Activated CD4-positive, alpha-beta T cell treated with anti-CD3 and anti-CD28 coated beads, Interleukin-2, amount 50 U/mL, for 48 hours (primary cell): ENCODE measurements at regions not wholly inside any gene's neighbourhood (a gene's known extent, or its start where the extent isn't known, plus 50 kb on each side); places are given as distances from the start of the nearest gene placed in this dataset.

Experiments used
- DNase-seq, 2 experiments: peaks; one replicate each; pipeline ENCODE4 v3.0.0-alpha.2; 2020

DNA sequence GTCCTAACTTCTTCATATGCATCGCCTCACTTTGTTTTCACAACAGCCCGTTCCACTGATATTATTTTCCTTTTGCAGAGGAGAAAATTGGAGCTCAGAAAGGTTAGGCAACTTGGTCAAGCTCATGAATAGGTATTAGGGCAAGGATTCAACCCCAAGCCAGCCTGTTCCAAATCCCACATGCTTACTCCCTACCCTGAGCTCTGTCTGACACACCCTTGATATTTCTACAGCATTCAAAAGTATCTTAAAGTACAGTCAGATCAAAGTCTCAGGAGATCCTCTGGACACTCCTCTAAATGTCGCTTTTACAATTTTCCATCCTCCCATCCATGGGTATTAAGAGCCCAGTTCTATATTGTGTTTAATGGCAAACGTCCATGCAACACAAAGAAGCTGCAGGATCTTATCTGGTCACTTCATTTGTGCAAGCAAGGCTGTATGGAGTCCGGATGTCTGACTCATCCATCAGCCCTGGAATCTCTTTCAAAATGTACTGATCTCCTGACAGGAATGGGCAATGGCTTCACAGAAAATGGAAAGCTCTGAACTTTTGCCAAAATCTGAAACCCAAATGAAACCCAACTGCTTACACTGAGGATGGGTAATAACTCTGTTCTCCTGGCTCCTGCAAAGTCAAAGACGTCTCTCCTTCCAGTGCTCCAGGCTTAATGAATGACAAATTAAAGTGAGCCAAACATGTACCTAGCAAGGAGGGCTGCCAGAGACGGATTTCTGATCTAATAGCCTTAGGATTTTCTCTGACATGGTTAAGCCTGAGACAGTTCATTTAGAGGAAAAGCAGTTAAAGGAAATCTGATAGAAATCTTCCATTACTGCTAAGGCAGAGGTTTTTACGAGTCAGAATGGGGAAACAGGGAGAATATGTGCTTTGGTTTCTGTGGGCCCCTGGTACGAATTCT is 230.9 kb upstream of the RORA start:
- DNase-seq, result no peak

DNA sequence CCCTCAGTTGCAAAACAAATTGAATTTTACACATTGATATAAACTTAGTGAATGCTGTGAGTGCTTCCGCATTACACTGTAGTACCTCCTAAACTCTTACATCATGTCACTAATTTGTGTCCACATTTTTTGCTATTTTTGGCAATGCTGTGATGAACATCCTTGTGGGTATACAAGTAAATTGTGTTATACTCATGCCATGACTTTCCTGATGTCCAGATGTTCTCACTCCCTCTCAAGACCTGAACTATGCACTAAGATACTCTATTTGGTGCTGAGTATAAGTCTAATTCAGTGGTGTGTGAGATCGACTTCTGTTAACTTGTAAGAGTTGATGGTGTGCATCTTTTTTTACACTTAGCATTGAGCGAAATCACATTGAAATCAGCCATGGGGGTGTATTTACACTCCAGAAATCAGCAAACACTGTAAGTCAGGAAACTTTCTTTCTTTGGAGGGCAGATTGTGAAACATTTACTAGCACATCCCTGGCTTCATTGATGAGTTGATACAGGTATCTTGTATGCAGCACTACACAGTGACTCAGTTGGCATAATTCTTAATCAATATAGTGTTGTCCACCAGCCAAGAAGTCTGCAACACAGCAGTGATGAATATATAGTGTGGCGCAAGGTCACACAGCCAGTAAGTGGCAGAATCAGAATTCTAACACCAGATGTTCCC is 228.1 kb upstream of the RORA start:
- no peak for DNase-seq

DNA sequence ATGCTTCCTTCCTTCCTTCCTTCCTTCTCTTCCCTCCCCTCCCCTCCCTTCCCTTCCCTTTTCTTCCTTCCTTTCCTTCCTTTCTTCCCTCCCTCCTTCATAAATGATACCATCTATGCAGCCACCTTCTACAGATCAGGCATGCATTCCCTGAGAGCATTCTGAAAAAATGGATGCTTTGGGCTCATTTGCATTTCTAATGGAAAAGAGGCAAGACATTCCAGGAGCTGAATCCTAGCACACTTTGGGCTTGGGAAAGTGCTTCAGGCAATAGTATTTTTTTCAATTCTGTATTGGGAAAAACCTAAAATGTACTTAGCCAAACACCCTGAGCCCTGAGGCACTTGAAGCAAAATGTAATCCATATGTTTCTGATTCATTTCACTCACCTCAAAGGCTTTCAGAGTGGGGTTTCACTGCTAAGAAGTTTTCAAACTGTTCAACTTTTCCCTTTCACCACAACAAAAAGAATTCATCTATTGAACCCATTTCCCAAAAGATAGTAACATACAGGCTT is 220.1 kb upstream of the RORA start:
- no peak for DNase-seq

DNA sequence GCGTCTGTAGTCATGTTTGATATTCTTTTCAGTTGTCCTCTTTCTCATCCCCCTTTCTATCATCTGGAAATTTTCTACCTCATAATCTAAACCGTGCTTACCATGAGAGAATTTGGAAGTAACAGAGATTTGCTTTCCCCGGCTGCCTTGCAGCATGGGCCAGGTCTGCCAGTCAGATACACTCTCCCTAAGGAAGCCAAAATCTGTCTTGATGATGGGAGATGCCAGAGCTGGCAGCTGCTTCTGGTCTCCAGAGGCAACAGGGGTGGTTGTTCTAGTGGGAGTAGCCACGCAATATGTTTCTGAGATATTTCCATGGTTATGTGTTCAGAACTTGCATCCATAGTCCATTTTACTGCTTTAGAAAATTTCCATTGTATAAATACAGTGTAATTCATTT is 218.9 kb upstream of the RORA start:
- DNase-seq, result no peak

DNA sequence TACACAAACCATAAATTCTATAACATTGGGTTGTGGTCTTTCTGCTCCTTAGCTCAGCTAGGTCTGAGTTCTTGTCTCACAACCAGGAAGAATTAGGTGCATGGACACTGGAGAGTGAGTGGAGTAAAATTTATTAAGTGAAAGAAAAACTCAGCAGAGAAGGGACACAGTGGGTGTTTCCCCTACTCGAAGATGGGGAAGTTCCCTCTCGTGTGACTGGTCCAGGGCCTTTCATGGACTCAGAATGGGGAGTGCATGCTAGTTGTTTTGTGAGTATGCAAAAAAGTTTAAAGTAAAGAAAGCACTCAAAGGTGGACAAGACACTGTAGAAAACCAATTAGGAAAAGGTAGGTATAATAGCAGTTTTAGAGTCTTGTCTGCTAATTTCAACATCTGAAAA is 215.5 kb upstream of the RORA start:
- DNase-seq, result no peak

DNA sequence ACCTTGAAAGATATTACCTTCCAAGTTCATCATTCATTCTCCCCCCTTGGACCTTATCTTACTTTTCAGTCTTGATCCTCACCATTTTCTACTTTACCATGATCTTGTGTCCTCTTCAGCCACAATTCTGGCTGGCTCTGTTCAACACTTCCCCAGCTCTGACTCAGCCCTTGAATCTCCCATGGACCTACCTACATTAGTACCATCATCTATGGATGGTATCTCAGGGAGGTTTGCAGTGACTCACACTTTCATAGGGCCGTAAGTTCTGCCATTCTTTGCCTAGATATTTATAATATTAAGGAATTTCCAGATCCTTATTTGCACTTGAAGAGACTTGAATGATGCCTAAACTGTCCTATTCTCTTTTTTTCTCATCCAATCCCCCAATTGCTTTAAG is 213.7 kb upstream of the RORA start:
- no peak for DNase-seq

DNA sequence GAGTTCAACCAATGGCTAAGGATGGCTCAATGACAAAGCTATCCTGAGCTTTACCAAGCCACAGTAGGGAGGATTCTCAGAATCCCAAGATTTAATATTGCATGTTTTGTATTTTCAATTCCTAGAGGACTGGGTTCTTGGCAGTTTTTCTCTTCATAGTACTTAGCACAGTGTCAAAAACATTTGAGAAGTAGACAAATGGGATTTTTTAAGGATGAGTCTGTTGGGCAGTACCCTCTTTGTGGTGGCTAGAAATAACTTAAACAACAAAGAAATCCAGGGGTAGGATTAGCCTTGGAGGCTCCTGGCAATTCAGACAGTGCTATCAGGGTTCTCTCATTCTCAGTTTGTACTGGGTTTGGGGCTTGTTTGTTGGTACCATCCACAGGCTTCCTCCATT is 212.8 kb upstream of the RORA start:
- DNase-seq, result no peak

DNA sequence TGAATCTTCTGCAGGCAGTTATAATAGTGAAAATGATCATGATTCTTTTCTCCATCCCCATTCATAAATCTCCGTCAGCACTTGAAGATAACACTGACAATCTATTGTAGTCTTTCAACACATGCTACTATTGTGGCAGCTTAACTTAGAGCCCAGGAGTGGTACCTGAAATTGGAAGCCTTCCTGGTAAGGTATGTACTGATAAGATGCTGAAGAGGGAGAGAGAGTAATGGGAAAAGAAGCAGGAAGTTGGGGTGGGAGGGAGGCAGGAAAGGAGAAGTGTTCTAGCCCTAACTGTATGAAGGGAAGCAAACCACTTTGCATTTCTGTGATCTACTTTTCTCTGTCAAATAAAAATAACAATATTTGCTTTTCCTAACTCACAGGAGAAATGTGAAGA is 197.4 kb upstream of the RORA start:
- DNase-seq, result no peak

DNA sequence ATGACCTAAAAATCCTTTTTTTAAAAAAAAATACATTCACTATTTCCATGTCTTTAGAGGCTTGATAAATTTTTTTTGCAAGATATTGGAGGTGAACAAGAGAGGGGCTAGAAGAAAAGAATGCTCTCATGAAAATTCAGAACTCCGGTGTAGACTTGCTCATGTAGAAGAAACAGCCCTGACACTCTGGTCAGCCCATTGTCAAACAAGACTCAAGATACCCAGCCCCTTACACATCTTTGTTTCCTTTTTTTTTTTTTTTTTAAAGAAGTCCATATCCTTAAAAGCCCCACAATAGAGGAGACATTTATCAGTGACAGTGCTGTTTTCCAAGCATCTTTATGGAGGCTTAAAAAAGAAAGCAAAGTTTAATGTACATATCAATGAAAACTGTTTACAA is 196.8 kb upstream of the RORA start:
- DNase-seq, result no peak

DNA sequence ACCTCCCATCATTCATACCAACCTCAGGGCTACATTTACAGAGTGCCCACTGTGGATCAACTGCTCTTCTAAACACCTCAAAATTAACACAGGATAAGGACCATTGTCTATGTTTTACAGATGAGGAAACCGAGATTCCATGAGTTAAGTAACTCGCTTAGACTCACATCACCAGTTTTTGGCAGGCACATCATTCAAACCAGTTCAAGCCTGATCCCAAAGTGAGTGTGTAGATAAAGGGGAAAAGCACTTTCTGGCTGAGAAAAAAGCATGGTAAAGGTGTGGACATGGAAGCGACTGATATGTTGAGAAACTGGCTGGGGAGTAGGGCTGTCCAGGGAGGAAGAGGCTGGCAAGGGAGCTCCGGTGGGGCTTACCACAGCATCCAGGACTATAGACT is 193.7 kb upstream of the RORA start:
- DNase-seq, result no peak

DNA sequence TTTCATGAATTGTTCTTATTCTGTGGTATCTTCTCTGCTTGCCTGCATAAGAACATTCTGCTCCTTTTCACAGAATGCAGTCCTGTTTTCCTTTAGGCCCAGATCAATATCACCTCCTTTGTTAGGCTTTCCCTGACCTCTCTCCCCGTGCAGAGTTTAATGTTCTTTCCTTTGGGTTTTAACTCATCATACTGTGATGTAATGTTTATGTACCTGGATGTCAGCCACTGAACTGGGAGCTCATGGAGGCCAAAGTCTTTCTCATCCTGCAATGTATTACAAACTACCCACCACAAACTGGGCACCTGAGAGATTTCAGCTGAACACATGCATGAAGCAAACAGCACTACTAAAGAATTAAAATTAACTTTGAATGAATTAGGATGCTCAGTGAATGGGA is 192.8 kb upstream of the RORA start:
- DNase-seq, result no peak

DNA sequence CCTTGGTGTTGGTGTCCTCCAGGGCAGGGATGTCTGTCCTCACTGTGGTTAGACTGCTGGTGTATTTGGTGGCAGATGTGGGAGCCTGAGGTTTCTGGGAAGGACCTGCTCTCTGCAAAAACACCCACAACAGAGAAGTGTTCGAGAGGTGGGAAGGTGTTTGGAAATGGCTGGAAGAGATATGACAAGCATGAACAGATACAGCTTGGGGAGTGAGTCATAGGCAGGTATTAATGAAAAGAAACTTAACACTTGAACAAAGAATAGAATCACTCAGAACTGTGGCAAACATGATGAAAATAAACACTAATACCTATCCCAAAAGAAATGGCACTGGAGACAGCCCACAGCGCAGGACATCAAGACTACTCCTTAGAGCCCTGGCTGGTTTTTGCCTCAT is 192.4 kb upstream of the RORA start:
- no peak for DNase-seq

DNA sequence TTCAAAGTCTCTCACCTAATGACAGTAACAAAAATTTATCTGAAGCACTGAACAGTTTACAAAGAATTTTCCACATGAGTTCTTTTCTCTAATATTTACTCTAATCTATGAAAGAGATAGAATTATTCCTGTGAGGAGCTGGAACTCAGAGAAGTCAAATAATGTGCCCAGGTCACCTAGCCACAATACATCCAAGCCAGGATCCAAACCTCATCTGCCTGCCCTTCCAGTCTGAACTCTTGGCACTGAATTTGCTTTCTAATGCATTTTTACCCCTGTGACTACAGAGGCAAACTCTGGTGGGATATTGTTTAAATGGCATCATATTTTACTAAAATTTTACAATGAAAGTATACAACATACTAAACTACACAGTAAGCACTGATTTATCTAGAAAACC is 191.4 kb upstream of the RORA start:
- no peak for DNase-seq

DNA sequence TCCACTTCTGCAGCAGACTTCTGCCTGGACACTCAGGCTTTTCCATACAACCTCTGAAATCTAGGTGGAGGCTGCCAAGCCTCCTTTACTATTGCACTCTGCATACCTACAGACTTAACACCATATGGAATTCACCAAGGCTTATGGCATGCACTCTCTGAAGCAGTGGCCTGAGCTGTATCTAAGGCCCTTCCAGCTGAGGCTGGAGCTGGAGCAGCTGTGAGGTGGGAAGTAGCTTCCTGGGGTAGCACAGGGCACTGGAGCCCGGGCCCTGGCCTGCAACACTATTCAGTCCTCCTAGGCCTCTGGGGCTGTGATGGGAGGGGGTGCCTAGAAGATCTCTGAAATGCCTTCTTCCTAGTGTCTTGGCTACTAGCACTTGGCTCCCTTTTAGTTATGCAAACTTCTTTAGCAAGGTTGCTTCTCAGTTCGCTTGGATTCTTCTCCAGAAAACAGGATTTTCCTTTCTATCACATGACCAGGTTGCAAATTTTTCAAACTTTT is 186.6 kb upstream of the RORA start:
- DNase-seq, result no peak

DNA sequence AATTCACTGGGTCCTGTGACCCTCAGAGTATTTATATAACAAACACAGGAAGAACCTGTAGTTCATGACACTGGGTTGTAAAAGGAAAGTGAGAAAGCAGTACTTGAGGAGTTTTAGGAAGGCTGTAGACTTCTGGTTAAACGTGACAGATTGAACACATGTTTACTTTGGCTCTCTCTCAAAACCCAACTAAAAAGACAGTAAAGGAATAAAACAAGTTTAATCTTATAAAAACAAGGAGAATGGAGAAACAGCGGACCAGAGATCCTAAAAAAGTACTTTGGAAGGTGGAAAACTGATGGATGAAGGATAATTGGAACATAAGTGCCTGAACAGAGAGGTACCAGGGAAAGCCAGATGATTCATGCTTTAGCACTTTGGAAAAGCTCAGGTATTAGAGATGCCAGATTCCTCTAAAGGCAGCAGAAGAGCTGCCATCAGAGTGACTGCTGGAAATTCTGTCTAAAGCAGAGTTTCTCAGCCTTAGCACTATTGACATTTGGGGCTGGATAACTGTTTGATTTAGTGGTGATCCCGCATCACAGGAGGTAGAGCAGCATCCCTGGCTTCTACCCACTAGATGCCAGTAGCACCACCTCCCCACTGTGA is 182.9 kb upstream of the RORA start:
- no peak for DNase-seq

DNA sequence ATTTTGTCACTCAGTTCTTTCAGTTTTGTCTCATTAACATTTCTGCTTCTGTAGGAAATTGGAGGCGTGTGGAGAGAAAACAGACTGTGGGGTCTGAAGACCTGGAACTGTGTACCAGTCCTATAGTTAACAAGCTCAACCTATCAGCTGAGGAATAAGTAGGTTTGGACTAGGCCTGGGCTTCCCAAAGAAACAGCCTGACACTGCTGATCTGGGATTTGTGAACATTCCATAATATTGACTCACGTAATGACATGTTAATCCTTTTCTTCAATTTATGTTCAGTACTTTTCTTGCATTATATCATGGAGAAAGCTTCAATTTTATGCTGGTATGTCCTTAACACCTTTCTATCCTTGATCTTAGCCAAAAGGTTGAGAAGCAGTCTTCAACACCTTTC is 181.6 kb upstream of the RORA start:
- DNase-seq, result no peak

DNA sequence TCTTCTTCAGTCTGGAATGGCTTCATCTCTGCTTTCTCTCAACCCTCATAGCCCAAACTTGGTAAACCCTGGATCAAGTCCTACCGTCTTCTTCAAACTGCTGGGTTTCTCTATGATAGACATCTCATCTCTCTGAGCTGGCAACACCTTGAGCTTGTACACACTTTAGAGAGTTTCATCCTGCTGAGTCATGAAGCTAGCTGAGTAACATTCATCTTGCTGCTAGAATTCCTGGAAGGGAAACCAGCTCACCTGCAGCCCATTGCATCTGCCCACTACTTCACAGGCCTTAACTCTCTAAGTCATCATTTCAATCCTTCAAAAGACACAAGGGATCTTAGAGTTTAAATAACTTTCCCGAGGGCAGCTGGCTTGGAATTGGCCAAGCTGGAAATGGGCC is 175.5 kb upstream of the RORA start:
- no peak for DNase-seq

DNA sequence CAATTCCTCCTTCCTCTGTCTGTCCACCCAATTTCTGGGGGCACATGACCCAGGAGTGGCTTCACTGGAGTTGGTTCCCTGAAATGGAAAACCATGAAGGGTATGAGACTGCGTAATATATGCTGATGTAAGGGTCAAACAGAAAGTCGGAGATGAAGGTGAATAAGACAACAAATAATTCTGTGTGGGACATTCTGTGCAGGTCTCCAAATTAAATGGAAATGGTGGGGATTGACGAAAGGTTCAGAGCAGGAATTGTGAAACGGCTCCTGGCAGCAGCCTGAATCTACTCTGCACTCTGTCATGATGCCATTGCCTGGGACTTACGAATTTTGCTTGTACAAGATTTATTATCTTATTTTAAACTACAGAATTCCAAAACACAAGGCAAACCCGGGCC is 174.8 kb upstream of the RORA start:
- DNase-seq, result no peak

DNA sequence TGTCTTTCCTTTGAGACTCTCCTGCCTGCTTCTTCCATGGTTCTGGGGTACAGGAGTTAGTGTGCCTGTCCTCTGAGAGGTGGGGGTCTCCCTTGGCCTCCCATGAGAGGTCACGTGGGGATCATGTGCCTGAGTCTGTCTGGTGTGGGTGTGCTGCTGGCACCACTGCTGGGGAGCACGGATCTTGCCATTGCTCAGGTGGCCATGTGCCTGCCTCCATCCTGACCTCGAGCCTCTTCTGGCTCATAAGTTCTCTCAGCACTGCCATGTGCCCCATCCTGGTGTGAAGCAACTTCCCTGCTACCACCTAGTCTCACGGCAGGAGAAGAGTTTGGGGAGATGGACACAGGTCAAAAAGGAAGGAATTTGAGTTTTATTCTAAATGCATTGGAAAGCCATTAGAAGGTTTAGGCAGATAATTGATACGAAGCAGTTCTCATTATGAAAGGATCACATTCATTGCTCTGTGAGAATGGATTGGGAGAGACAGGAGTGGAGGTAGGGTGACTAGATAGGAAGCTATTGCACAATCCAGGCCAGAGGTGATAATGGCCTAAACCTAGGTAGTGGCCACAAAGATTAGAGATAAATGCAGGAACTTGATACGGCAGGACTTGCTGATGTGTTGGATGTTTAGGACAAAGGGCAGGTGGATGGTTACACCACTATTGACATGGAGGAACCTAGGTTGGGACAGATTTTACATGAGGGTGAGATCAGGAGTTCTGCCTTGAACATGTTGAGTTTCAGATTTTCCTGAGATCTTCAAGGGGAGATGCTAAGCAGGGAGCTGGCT is 173.0 kb upstream of the RORA start:
- DNase-seq, result no peak

DNA sequence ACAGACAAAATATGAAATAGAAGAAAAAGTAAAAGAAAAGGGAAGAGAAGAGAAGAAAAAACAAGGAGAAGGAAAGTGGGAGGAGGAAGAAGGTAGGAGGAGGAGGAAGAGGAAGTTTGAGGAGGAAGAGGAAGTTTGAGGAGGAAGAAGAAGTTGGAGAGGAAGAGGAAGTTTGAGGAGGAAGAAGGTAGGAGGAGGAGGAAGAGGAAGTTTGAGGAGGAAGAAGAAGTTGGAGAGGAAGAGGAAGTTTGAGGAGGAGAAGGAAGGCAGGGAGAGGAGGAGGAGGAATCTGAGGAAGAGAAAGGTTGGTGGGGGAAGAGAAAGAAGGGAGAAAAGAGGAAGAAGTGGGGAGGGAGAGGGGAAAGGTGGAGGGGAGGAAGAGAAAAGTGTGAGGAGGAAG is 169.2 kb upstream of the RORA start:
- DNase-seq, result no peak

DNA sequence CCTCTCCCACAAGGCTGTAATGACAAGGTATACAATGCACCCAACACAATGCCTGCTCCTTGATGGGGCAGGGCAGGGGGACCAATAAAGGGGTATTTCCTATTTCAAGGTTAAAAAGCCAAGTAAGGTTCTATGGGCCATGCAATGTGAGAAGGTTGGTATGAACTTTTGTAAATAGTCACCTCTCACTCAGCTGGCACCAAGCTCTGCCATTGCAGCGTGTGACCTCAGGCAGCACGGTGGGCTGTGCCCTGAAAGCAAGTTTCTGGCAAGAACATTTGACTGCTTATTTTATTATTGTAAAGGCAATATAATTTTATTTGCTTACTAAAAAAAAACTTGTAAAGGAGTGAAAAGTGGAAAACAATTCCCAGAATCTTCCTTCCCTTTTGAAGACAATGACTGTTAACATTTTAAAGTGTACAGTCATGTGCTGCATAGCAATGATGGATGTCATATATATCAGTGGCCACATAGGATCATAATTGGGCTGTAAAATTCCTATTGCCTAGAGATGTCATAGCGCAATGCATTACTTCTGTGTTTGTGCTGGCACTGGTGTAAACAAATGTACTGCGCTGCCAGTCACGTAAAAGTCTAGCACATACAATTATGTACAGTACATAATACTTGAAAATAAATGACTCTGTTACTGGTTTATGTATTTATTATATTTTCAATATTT is 167.3 kb upstream of the RORA start:
- no peak for DNase-seq

DNA sequence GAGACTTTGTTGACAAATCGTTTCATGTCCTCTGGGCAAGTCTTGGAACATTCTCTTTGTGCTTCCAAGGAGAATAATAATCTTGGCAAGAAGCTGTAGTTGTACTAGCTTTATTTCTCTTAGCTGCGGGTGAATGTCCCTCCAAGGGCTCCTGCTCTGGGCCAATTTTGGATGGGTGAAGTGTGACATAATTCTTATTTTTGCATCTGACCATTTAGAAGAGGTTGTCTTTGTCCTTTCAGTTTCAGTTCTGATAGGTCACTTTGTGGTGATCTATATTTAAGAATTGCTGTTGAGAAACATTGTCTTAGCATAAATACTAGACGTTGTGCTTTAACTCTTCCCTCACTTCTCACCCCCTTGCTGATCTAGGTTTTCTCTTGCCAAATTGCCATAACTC is 164.8 kb upstream of the RORA start:
- no peak for DNase-seq
